HG02678 (cell line): ENCODE measurements at regions not wholly inside any gene's neighbourhood (a gene's known extent, or its start where the extent isn't known, plus 50 kb on each side); places are given as distances from the start of the nearest gene placed in this dataset.

Source experiments
- ATAC-seq: cut with Tn5 transposase; IDR thresholded peaks from one replicate; pipeline ENCODE4 v1.9.1; 2021; ENCODE audit warnings: mild to moderate bottlenecking, moderate library complexity; ENCODE audit not compliant: unreplicated experiment

GRCh38 chr4:115956054-115956796, 842.8 kb upstream of the NDST4 start:
- ATAC-seq, result peak; percentile 60

GRCh38 chr4:115950806-115951205, 837.4 kb upstream of the NDST4 start:
- no peak for ATAC-seq

- ATAC-seq, result peak; percentile 76
These were observed 836.7 kb upstream of the NDST4 start for GRCh38 chr4:115949974-115950743.

GRCh38 chr4:115945026-115945425, 831.6 kb upstream of the NDST4 start:
- no peak for ATAC-seq

- ATAC-seq, result no peak
These were observed 830.9 kb upstream of the NDST4 start for GRCh38 chr4:115944146-115944905.

- ATAC-seq, result no peak
These were observed 825.5 kb upstream of the NDST4 start for GRCh38 chr4:115938764-115939443.

- no peak for ATAC-seq
These were observed 816.0 kb upstream of the NDST4 start for GRCh38 chr4:115929373-115929772.

- no peak for ATAC-seq
These were observed 814.0 kb upstream of the NDST4 start for GRCh38 chr4:115927382-115927781.

GRCh38 chr4:115923152-115923551, 809.7 kb upstream of the NDST4 start:
- ATAC-seq, result no peak

- no peak for ATAC-seq
These were observed 807.2 kb upstream of the NDST4 start for GRCh38 chr4:115920637-115921036.

- ATAC-seq, result no peak
These were observed 804.7 kb upstream of the NDST4 start for GRCh38 chr4:115918149-115918548.

- no peak for ATAC-seq
These were observed 793.0 kb upstream of the NDST4 start for GRCh38 chr4:115906428-115906827.

GRCh38 chr4:115883847-115884246, 770.4 kb upstream of the NDST4 start:
- ATAC-seq, result no peak

GRCh38 chr4:115883231-115883630, 769.8 kb upstream of the NDST4 start:
- ATAC-seq, result no peak

GRCh38 chr4:115873048-115873447, 759.6 kb upstream of the NDST4 start:
- no peak for ATAC-seq

GRCh38 chr4:115871596-115871995, 758.2 kb upstream of the NDST4 start:
- no peak for ATAC-seq

- ATAC-seq, result no peak
These were observed 753.0 kb upstream of the NDST4 start for GRCh38 chr4:115866364-115866896.

- no peak for ATAC-seq
These were observed 752.3 kb upstream of the NDST4 start for GRCh38 chr4:115865736-115866135.

GRCh38 chr4:115852767-115853091, 739.3 kb upstream of the NDST4 start:
- ATAC-seq, result no peak

- peak; percentile 75 for ATAC-seq
These were observed 738.7 kb upstream of the NDST4 start for GRCh38 chr4:115851918-115852766.
